SU-DHL-6 (cell line): ENCODE measurements at regions not wholly inside any gene's neighbourhood (a gene's known extent, or its start where the extent isn't known, plus 50 kb on each side); places are given as distances from the start of the nearest gene placed in this dataset.

Experiments
- H2AFZ ChIP-seq: fragments of 200-600 bp; sonication (generic); 2 replicates; pipeline ENCODE4 v1.6.1; 2014; ENCODE audit warnings: low read depth, mild to moderate bottlenecking, moderate library complexity, mixed read lengths, antibody characterized with exemption, low read length; ENCODE audit not compliant: severe bottlenecking
- H3F3A ChIP-seq: fragments of 200-600 bp; shearing (Covaris generic); 2 replicates; pipeline ENCODE4 v1.6.0; 2016; ENCODE audit warnings: antibody characterized with exemption, mild to moderate bottlenecking; ENCODE audit not compliant: insufficient read depth
- H3K27ac ChIP-seq: fragments of 200-600 bp; sonication (generic); 2 replicates; pipeline ENCODE4 v1.5.1; 2016; ENCODE audit warnings: low read depth, mild to moderate bottlenecking, low read length, moderate library complexity, mixed read lengths
- H3K27me3 ChIP-seq: fragments of 200-600 bp; sonication (generic), shearing (Covaris generic); 2 replicates; pipeline ENCODE4 v1.6.0; 2014; ENCODE audit warnings: mild to moderate bottlenecking, low read length
- H3K36me3 ChIP-seq: fragments of 200-600 bp; sonication (generic); 2 replicates; pipeline ENCODE4 v1.6.1; 2014; ENCODE audit warnings: mild to moderate bottlenecking, low read length, mixed read lengths
- H3K4me2 ChIP-seq: fragments of 300-600, 200-600 bp; shearing (Covaris generic), sonication (generic); 2 replicates; pipeline ENCODE4 v1.6.0; 2014; ENCODE audit warnings: low read length, low read depth, mild to moderate bottlenecking; ENCODE audit not compliant: poor library complexity, severe bottlenecking
- H3K4me3 ChIP-seq: fragments of 200-600 bp; sonication (generic); 2 replicates; pipeline ENCODE4 v1.5.1; 2014; ENCODE audit warnings: antibody characterized with exemption, low read length, mild to moderate bottlenecking, mixed read lengths; ENCODE audit not compliant: insufficient read depth, poor library complexity, severe bottlenecking
- H3K79me2 ChIP-seq: fragments of 200-600 bp; sonication (generic); 2 replicates; pipeline ENCODE4 v1.6.1; 2014; ENCODE audit warnings: mild to moderate bottlenecking, low read length, moderate library complexity; ENCODE audit not compliant: insufficient read depth
- H3K9ac ChIP-seq: fragments of 200-600 bp; sonication (generic); 2 replicates; pipeline ENCODE4 v1.7.0; 2014; ENCODE audit warnings: mild to moderate bottlenecking, low read length
- H3K9me2 ChIP-seq: fragments of 200-600 bp; sonication (generic); replicated peaks from 2 replicates; pipeline ENCODE4 v1.6.1; 2014; ENCODE audit warnings: low read length; ENCODE audit not compliant: insufficient read depth
- H3K9me3 ChIP-seq: fragments of 200-600 bp; sonication (generic); 2 replicates; pipeline ENCODE4 v1.6.1; 2014; ENCODE audit warnings: low read length, mixed read lengths; ENCODE audit not compliant: insufficient read depth
- H4K20me1 ChIP-seq: fragments of 200-600 bp; sonication (generic); 2 replicates; pipeline ENCODE4 v1.6.1; 2014; ENCODE audit warnings: low read depth, mild to moderate bottlenecking, antibody characterized with exemption, low read length, moderate library complexity, mixed read lengths
- EZH2phosphoT487 ChIP-seq: fragments of 200-600 bp; sonication (generic), shearing (Covaris generic); conservative IDR thresholded peaks from 2 replicates; pipeline ENCODE4 v1.6.1; 2018; ENCODE audit warnings: mild to moderate bottlenecking, antibody characterized with exemption, low read length, moderate library complexity, mixed read lengths
- TF ChIP-seq, protein P1 (sequence below): fragments of 200-600 bp; sonication (generic); IDR thresholded peaks from one replicate; pipeline ENCODE4 v1.5.1; 2017; ENCODE audit warnings: antibody characterized with exemption, mild to moderate bottlenecking, low read length, moderate library complexity; ENCODE audit not compliant: insufficient read depth, poor library complexity, severe bottlenecking

DNA sequence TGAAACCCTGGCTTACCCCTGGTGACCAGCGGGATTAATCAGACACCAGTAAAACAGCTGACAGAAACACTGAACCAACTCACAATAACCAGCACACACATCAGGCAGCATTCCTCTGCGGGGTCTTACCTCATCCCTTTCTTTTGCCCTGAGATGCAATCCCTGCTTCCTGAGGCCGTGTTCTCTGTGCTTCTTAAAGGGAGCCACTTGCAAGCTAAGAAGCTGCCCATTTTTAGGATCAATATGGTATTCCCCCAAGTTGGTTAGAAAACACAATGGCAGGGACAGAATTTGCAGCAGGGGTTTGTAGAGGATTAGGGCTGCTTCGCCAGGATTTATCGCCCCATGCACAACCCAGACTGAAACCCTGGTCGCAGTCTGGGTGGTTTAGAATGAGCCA is 74.7 kb upstream of the OLIG2 start:
- no peak overlapping the region for H3K9ac ChIP-seq
- H3K9me2 ChIP-seq = no peaks in the 10 kb centered on the region
- H3K27ac ChIP-seq = no peak overlapping the region
- H4K20me1 ChIP-seq = no peaks in the 10 kb centered on the region
- no peaks in the 10 kb centered on the region for H3K9me3 ChIP-seq
- no peaks in the 10 kb centered on the region for H3K79me2 ChIP-seq
- H3K36me3 ChIP-seq = no peaks in the 10 kb centered on the region
- no peak overlapping the region for H3K4me3 ChIP-seq
- no peak overlapping the region for H3K4me2 ChIP-seq
- H3K27me3 ChIP-seq = no peaks in the 10 kb centered on the region
- no peak overlapping the region for H2AFZ ChIP-seq
- no peaks in the 10 kb centered on the region for H3F3A ChIP-seq
- TF ChIP-seq EZH2phosphoT487 = no peak
- TF ChIP-seq, protein P1, sequence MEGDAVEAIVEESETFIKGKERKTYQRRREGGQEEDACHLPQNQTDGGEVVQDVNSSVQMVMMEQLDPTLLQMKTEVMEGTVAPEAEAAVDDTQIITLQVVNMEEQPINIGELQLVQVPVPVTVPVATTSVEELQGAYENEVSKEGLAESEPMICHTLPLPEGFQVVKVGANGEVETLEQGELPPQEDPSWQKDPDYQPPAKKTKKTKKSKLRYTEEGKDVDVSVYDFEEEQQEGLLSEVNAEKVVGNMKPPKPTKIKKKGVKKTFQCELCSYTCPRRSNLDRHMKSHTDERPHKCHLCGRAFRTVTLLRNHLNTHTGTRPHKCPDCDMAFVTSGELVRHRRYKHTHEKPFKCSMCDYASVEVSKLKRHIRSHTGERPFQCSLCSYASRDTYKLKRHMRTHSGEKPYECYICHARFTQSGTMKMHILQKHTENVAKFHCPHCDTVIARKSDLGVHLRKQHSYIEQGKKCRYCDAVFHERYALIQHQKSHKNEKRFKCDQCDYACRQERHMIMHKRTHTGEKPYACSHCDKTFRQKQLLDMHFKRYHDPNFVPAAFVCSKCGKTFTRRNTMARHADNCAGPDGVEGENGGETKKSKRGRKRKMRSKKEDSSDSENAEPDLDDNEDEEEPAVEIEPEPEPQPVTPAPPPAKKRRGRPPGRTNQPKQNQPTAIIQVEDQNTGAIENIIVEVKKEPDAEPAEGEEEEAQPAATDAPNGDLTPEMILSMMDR = no peak

- H3K4me3 ChIP-seq = no peak overlapping the region
Observed at GRCh38 chr21:32954353-32954752, 71.4 kb upstream of the OLIG2 start.

DNA sequence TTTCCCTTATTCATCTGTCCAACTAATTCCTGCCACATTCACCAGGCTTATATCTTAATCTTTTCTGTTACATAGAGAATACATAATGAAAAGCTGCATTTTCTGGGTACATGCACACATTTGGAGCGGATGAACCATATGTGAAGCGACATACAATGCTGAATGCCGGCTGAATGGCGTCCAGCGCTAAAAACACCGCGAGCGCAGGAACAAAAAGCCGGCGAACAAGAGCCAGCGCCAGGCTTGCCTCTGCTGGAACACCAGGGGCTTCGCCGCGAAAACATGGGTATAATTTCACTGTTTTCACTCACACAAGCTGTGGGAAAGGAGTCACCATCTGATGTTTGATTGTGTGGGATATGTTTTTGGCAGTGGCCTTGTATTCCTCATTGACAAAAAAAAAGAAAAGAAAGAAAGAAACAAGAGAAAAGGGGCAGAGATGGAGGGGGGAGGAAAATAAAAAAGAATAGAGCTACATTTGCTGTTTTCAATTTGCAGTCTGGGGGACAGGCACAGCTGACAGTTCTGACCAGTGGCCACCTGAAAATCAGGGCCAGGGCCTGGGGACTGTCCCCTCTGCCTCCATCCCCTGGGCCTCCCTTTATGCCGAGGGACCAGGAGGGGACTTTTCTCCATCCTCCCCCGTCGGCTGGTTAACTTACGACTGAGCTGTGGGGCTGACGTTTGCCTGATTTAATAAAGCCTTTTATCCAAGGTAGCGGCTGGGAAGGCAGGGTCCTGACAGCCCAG is 70.2 kb upstream of the OLIG2 start:
- TF ChIP-seq EZH2phosphoT487 = no peak
- TF ChIP-seq, protein P1 = no peak
- Histone ChIP-seq H3K36me3 (no peaks in the 10 kb centered on the region), H3K9me2 (no peaks in the 10 kb centered on the region), H2AFZ (no peak overlapping the region), H3K27me3 (no peaks in the 10 kb centered on the region), H3K27ac (no peak overlapping the region), H4K20me1 (no peaks in the 10 kb centered on the region), H3K9ac (no peak overlapping the region), H3K79me2 (no peaks in the 10 kb centered on the region), H3K9me3 (no peaks in the 10 kb centered on the region), H3F3A (no peaks in the 10 kb centered on the region), H3K4me2 (no peak overlapping the region), H3K4me3 (no peak overlapping the region)

More at GRCh38 chr21:32954353-32954752, 71.4 kb upstream of the OLIG2 start:
- Histone ChIP-seq H3K9ac (no peak overlapping the region), H3K27me3 (no peaks in the 10 kb centered on the region), H4K20me1 (no peaks in the 10 kb centered on the region), H3K79me2 (no peaks in the 10 kb centered on the region), H2AFZ (no peak overlapping the region), H3K9me3 (no peaks in the 10 kb centered on the region), H3K9me2 (no peaks in the 10 kb centered on the region), H3K27ac (no peak overlapping the region), H3F3A (no peaks in the 10 kb centered on the region), H3K36me3 (no peaks in the 10 kb centered on the region), H3K4me2 (no peak overlapping the region)
- TF ChIP-seq, protein P1 = no peak
- TF ChIP-seq EZH2phosphoT487 = no peak
